GM21360 (cell line): ENCODE measurements at regions not wholly inside any gene's neighbourhood (a gene's known extent, or its start where the extent isn't known, plus 50 kb on each side); places are given as distances from the start of the nearest gene placed in this dataset.

Experiments used
- ATAC-seq: cut with Tn5 transposase; IDR thresholded peaks from one replicate; pipeline ENCODE4 v1.9.1; 2021; ENCODE audit warnings: mild to moderate bottlenecking, moderate library complexity; ENCODE audit not compliant: unreplicated experiment

DNA sequence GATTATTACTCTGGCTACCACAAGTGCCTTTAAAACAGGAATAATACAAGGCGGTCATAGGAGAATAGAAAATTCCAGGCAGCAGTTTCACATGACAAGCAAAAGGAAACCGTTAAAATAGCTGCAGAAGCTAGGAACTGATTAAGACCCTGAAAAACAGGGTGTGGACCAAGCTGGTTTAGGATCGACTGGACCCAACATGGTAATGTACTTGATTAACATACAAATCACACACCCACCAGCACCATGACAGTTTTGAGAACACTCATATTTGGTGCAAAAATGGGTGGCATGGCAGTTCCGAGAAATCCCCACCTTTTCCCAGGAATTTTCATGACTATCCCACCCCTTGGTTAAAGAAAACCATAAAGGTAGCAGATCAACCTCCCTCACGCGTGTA, 51.9 kb upstream of the TMEM163 start:
- ATAC-seq, result no peak

DNA sequence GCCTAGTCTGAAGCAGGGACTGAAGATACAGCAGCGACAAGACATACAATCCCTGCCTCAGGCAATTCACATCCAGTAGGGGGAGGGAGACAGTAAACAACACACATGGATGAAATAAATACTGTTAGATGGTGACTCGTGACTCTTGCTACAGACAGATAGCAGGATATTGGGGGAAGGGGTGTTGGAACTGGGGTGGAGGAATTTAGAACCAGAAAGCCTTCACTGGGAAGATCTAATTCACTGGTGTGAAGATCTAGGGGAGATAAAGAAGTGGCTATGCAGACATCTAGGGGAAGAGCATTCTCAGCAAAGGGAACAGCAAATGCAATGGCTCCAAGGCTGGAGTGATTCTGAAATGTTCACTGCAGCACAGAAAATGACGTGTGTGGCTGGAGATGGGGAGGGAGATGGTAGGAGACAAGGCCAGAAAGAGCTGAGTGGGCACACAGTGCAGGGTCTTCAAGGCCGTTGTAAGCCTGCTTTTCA, 52.6 kb upstream of the TMEM163 start:
- no peak for ATAC-seq

DNA sequence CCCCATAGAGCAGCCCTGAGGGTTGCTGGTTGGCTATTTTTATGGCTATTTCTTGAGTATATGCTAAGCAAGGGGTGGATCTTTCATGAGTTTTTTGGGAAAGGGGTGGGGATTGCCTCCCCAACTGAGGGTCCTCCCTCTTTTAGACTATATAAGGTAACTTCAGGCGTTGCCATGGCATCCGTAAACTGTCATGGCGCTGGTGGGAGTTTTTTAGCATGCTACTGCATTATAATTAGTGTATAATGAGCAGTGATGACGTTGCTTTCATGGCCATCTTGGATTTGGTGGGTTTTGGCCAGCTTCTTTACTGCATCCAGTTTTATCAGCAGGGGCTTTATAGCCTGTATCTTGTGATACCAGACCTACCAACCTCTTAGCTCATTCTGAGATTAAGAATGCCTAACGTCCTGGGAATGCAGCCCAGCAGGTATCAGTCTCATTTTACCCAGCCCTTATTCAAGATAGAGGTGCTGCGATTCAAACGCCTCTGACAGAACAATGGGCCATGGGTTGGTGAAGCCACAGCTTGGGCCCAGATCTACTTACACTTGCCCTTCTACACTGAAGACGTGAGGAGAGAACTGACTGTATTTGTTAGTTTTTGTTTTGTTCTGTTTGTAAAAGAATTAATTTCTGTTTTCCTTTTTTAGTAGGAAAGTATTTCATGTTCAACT, 53.8 kb upstream of the TMEM163 start:
- ATAC-seq, result no peak

DNA sequence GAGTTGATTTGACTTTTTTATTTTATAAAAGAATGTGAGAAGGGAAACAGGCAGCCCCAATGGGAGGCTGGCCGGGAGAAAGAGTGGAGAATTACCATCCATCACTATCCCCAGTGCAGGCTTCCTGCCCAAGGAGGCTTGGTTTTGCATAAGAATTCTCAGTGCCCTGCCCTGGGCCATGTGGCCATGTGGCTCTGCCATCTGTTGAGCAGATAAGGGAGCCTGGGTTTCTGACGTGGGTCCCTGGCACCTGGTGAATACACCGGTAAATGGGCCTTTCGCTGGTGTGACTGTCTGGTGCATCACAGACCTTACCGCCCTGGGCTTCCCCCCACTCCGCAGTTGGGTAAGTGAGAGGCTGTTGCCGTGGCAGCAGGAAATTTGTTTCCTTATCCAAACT, 54.5 kb upstream of the TMEM163 start:
- no peak for ATAC-seq

DNA sequence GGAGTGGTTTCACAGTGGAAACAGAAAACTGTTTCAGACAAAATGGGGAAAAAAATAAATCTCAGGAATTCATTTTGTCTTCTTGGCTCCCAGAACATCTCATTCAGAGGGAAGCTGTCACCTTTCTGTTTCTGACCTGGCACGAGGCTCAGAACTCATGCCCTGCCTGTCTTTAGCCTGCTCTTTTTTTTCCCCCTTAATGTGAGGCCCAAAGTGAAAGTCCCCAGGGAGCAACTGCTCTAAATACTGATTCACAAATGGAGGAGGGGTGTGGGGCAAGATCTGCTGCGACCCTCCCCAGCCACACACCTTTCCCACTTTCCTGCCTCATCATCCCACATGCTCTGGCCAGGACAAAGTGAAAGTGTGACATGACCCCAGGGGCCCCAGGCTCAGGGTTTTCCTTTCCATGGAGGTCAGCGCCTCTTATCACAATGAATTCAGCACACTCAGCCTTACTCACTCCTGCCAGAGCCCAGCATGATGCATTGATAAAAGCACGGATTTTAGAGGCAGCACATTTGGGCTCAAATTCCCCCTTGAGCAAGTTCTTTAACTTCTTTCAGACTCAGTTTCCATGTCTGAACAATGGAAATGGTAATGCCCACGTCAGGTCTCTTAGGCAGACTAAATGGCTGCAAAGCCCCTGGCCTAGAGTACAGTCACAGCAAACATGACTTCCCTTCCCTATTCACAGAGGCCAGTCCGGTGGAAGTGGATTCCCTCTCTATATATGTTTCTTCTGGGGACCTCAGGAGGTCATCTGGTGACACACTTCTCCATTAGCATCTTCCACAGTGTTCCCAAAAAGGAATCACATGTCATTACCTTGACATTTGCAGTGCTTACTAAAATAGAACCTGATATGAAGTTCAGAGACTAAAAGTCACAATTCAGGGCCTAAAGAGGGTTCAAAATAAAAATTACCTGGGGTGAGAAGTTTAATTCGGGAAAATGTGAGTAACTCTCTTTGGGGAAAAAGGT, 55.3 kb upstream of the TMEM163 start:
- no peak for ATAC-seq

DNA sequence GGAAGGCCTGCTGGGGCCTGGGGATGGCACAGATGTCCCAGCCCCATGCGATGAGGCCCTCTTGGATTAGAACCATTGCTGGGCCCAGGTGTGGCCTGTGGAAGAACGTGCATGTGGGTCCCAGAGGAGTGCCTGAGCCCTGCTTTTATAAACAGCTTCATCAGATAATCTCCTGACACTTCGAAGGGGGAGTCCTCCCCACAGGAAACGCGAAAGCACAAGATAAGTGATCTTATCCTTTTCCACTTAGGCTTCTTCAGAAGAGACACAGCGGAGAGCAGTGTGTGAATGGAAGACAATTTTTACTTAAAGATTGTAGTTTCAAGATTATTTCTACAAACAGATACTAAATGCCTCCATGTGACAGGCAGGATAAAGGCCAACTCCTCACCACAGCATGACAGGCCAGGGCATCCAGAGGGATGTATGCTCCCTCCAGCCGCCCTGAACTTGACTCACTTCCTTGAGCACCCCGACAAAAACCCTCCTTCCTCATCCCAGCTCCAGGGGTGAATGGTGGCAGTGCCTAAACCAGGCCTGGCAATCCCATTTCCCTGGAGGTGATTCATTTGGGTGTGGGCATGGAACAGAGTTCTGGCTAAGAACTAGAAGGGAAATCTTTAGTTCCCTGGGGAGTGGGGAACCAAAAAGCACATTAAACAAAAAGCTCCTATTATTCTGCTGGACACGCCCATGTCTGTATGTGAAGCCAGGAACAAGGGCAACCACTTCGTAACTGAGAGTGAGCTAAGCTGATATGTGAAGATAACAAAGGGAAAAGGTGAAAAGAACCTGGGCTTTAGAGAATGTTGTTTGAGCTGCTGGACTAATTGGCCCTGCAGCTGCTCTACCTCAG, 56.2 kb upstream of the TMEM163 start:
- ATAC-seq, result no peak

DNA sequence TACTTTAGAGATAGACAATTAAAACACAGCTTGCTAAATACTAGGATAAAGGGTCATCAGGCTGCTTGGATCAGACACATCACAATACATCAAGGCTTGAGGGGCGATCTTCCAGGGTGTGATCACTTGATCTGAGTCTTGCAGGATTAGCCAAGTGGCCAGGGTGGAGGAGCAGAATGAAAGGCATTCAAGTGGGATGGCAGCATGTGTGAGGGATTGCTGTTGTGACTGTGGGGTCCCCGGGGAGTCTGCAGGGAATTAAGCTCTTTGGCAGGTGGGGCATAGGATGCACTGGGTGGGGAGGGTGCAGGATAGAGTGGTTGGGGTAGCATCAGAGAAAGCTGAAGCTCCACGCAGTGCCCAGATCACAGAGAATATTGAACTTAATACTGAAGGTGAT, 58.0 kb upstream of the TMEM163 start:
- no peak for ATAC-seq

DNA sequence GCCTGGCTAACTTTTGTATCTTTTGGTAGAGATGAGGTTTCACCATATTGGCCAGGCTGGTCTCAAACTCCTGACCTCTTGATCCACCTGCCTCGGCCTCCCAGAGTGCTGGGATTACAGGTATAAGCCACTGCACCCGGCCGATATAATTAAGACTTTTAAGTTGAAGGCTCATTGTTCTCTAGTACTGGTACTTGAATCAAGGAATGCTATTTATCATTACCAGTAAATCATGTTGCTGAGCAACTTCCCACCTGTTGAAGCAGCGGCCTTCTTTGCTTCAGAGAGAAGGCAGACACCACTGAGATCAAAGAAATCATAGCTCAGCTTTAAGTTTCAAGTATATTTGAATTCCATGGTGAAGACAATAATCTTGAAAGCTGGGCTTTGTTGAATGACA, 58.8 kb upstream of the TMEM163 start:
- ATAC-seq, result no peak

DNA sequence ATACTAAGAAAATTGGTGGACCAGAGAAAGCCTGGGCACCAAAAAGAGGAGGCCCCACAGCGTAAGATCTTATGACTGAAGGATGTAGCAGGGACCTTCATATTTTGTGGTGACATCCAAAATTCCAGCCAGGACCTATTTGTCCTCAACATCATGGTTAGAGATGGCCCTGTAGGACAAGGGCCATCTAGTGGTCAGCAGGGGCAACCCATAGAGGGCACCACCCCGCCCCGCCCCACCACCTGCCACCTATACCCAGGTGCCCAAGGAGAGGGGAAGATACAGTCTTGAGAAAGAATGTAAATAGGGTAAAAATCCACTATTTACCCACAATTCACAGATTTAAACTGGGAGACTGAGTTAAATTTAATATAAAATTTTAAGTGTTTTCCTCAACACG, 59.6 kb upstream of the TMEM163 start:
- ATAC-seq, result no peak

DNA sequence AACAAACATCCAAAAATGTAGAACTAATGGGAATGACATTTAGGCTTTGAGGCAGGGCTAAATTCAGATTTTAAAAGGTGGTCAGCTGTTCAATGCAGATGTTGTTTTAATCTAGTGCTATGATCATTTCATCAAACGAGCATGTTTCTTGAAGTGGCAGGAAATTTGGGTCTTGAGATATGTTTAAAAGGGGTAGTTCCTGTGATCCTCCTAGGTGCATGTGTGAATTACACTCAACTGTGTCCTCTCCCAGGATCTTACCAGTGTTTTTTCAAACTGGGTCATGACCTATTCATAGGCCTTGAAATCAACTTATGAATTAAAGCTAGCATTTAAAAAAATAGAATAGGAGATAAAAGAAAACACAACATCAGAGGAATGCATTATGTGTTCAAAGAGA, 57.4 kb upstream of the ACMSD start:
- no peak for ATAC-seq

DNA sequence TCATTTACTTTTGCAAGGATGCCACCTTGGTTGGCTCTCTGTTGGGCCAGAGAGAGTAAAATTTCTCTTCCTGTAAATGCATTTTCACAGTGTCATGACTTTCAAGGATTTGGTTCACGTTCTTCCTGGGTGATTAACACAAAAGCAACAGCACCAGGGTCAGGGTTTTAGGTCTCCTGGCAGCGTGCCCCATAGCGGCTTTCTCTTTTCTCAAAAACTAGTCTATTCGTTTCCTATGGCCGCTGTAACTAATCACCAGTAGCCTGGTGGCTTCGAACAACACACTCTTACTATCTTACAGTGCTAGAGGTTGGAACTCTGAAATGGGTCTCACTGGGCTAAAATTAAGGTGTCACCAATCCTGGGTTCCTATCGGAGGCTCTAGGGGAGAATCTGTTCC, 56.3 kb upstream of the ACMSD start:
- no peak for ATAC-seq

DNA sequence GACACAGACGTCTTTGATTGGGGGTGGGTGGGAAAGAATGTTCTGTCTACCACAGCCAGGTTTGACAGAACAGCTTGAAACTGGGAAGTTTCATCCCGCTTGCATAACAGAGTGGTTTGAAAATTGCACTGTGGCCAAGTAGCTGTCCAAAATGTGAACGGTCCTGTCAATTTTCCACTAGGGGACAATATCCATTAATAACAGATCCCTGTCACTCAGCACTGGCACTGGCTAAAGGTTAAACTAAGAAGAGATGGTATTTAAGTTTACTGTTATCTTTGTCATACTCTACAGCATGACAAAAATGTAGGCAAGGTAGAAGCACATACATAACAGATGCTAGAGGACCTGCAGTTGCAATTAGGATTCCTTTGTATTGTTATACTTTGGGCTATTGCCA, 55.6 kb upstream of the ACMSD start:
- peak; percentile 65 for ATAC-seq

DNA sequence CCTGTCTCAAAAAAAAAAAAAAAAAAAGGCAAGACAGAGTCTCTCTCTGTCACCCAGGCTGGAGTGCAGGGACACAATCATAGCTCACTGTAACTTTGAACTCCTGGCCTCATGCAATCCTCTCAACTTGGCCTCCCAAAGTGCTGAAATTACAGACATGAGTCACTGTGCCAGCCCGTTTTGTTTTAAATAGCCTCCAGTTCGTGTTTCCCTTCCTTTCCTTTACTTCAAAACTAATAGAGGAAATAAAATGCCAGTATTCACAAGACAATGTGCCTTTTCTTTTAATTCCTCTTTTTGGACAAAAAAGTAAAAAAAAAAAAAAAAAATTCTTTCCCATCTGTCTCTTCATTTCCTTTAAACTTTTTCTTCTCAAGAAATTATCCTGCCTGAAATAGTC, 54.5 kb upstream of the ACMSD start:
- ATAC-seq, result no peak

DNA sequence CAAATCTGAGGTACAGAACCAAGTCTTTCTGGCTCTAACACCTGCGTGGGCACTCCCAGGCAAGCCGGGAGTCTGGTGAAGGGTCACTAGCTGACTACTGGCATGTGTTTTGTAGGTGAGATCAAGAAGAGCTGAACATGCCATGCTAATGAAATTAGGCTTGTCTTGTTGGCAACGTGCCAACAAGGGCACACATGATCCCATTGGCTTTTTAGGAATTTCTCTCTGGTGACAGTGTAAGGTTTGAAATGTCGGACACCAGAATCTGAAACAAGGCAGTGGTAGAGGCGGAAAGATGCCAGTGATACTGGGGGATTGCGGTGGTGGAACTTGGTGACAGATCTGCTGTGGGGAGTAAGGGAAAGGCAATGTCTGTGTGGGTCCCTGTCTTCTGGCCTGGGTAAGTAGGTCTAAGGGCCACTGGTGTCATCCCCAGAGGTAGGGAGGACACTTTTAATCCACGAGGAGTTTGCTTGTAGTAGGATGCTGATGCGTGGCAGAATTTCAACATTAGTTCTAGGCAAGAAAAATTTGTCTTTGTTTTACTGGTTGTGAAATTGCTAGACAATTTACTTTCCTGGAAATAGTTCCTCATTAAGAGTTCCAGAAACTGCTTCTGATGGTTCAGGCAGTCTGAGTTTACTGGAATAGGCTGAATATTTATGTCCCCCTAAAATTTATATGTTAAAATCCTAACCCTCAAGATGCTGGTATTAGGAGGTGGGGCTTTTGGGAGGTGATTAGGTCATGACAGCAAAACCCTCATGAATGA, 52.6 kb upstream of the ACMSD start:
- ATAC-seq, result no peak

DNA sequence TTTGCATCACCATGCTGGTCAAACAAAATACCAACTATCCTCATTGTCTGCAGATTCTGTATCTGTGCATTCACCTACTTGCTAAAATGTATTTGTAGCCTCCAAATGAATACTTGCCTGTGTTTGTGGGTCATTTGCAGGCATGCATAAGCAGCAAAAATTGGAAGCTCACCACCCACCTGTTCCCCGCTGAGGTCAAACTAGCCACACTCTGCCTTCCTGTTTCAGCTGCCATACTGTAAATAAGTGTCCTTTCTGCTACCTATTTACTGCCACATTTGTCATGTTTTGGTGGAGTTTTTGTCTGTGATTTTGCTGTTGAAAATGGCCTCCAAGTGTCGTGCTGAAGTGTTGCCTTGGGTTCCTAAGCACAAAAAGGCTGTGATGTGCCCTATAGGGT, 50.0 kb upstream of the ACMSD start:
- no peak for ATAC-seq
